GM19035 (cell line): ENCODE measurements at regions not wholly inside any gene's neighbourhood (a gene's known extent, or its start where the extent isn't known, plus 50 kb on each side); places are given as distances from the start of the nearest gene placed in this dataset.
"Not testable (repeated sequence)": the region's sequence is repeated elsewhere in the genome, so short reads cannot be mapped to it uniquely, and the experiment has no call there.

Experiments used
- ATAC-seq: cut with Tn5 transposase; IDR thresholded peaks from one replicate; pipeline ENCODE4 v1.9.1; 2021; ENCODE audit not compliant: unreplicated experiment

GRCh38 chr10:2387672-2388071 is 650.3 kb upstream of the ADARB2 start:
- ATAC-seq: no peak

DNA sequence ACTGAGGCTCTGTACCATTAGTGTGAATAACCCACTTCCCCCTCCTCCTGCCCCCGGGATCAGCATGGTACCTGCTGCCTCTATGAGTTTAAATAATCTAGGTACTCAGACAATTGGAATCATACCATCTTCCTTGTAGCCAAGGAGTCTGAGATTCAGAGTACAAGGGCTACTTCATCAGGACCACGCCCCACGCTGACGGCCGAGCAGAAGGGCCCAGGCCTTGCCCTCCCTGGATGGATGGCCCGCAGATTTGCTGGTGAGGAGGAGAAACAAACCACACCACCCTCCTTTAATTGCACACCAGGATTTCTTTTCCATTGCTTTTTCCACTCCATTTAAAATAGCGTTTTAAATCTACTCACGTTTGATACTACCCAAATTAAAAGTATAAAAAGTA is 649.9 kb upstream of the ADARB2 start:
- no peak for ATAC-seq

DNA sequence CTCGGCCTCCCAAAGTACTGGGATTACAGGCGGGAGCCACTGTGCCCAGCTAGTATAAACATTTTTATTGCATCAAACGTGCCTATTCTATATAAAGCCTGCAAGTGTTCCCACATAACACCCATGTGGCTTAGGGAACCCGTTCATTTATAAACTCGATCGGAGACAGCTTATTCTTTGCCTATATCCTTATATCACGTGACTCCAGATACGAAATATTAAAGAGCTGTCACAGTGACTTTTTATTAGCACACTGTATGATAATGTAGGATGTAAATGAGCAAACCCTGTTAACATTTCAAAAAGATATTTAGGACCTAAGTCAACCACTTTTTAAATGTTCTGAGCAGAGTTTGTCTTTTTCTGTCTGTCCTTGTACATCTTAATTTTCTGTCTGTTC is 642.9 kb upstream of the ADARB2 start:
- no peak for ATAC-seq

DNA sequence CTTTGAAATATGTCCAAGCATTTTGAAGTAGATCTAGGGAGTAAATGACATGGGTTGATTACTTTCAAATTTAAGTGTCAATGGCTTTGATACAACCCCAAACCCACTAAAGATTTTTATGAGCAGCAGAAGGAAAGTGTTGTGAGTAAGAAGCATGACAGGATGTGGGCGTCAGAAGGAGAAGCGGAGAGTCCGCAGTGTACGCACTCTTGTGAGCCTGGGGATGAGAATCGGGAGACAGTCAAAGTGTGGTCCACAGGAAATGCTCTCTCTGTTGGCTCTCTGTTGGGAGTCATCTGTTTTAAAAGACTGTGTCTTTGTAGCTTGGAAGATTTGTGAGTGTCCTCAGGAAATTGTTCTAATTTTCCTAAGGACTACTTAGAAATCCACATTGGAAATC is 629.8 kb upstream of the ADARB2 start:
- no peak for ATAC-seq

GRCh38 chr10:2366264-2366931 is 629.1 kb upstream of the ADARB2 start:
- ATAC-seq: no peak

- no peak for ATAC-seq
Measured at GRCh38 chr10:2362331-2362730, 625.0 kb upstream of the ADARB2 start.

DNA sequence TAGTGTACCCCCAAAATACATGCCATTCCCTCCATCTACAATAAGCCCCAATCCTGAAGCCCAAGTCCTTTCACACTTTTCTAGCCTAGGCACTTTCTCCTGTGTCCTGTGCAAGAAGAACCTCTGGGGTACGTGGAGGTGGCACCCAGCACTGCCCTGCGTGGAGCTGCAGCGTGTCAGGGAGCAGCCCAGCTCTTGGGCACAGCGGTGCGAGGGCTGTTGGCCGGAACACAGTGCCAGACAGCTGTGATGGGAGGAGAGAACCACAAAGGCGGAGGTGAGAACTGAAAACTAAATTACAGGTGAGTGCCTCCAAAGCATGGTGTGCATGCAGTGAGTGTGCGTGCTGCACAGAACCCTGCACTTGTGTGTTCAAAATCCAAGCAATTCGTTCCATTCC is 621.3 kb upstream of the ADARB2 start:
- no peak for ATAC-seq

- no peak for ATAC-seq
Measured at GRCh38 chr10:2356670-2357069, 619.3 kb upstream of the ADARB2 start.

DNA sequence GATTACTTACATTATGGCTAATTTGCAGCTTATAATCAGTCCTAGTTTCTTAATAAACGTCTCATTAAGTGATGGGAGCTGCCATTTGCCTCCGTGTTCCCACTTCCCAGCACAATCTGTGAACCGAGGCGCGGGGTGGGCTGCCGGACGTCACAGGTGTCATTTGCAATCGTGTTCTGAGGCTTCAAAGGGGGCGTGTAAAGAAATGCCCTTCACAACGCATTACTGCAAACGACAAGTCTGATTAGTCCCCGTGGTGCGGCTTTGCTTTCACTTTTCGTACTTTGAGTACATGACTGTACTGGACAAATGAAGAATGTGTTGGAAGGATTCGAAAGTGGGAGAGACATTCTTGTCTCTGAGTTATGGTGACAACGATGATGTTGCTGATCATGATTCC is 614.2 kb upstream of the ADARB2 start:
- ATAC-seq: no peak

- no peak for ATAC-seq
Measured at GRCh38 chr10:2342206-2342605, 604.9 kb upstream of the ADARB2 start.

GRCh38 chr10:2340831-2341647 is 603.7 kb upstream of the ADARB2 start:
- no peak for ATAC-seq

DNA sequence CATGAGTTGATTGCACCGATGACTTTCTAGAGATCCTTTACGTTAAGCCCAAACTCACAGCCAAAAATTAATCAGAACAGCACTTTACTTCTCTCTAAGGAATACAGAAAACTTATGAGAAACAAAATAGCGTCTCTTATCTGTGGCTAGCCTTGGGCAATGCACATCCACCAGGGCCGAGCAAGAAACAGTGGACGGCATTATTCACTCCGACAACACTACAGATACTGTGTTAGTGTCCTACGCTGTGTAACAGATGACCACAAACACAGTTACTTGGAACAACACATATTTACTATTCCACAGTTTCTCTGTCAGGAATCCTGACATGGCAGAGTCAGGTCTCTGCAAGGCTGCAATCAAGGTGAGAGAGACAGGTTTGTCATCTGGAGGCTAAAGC is 598.3 kb upstream of the ADARB2 start:
- ATAC-seq: no peak

- ATAC-seq: no peak
Measured at GRCh38 chr10:2334575-2334974, 597.2 kb upstream of the ADARB2 start.

DNA sequence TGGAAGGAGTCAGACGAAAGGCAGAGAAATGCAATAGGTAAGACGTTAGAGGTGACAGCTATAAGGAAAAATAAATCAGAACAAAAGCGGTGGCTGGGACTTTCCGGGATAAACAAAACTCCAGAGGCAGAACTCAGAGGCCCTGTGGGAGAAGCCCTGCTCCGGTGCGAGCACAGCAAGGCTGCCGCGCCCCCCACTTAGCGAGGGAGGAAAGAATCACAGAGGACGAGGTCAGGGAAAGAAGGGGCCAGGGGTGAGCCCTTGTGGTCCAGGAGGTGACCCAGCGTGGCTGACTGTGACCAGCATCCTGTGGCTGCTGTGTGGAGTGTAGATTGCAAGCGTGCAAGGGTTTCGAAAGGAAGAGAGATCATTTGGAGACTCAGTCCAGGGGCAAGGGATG is 591.8 kb upstream of the ADARB2 start:
- no peak for ATAC-seq

DNA sequence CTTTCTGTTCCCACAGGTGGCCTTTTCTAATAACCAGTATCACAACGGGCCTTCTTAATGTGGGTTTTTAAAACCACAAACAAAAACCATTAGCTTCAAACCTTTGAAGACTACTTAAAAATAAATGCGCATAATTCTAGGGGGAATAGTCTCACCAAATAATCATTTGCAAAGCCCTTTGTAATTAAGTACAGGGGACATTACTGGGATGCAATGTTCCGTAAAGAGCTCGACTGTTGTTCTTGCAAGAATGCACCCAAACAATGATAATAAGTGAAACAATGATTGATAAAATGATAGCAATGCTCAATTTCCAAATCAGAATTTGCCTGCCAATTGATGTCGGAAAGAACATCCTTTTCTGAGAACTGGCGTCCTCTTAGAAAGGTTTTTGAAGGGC is 589.1 kb upstream of the ADARB2 start:
- no peak for ATAC-seq

GRCh38 chr10:2315045-2315485 is 577.7 kb upstream of the ADARB2 start:
- ATAC-seq: not testable (repeated sequence)

- ATAC-seq: no peak
Measured at GRCh38 chr10:2306081-2306480, 568.8 kb upstream of the ADARB2 start.

- no peak for ATAC-seq
Measured at GRCh38 chr10:2303169-2303568, 565.8 kb upstream of the ADARB2 start.

DNA sequence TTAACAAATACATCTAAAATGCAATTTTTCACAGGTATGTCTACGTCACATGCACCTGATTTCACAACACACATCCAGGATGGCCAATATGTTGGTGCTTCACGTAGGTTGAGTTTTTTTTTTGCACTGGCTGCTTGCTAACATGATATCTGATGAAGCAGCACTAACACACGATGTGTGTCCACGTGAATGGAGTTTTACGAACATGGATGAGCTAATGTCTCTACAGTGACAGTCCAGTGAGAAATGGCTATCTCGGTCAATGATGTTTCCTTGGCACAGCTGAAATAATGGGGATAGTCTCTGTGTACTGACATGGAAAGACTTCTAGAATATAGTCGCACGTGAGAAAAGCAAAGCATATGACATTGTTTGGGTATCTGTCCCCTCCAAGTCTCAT is 563.9 kb upstream of the ADARB2 start:
- no peak for ATAC-seq

DNA sequence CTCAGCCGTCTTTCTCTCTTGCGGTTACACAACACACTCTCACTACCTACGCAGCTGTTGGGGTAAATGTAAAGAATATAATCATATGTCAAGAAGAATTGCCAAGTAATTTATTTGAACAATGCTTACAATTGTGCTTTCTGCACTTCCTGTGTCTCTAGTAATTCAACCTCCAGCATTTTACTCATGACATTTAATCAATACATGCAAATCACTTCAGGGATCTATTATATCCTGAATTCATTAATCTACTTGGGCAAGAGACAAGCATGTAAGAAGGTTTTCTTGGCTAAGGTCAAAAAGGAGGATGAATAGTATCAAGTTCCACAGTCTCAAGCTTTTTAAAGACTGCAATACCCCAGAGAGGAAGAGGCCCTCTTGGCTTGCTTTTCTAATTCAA is 562.9 kb upstream of the ADARB2 start:
- ATAC-seq: no peak

- no peak for ATAC-seq
Measured at GRCh38 chr10:2296179-2296891, 559.0 kb upstream of the ADARB2 start.

DNA sequence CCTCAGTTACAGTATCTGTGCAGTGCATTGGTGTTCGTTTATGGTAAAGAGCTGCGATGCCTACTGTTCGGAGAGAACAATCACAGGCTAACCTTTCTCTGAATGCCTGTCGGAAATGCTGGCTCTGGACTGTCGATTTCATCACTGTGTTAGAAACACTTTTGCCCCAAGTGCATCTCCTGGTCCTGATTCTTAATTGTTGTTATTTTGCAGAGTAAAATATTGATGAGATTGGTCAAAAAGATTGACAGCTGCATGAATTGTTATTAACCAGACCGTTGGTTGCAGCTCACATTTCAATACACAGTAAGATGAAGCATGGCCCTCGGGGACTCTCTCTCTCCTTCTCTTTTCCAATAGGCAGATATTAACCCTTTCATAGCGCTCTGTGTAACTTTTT is 557.4 kb upstream of the ADARB2 start:
- ATAC-seq: no peak
